ENCODE measurements at regions not wholly inside any gene's neighbourhood (a gene's known extent, or its start where the extent isn't known, plus 50 kb on each side); places are given as distances from the start of the nearest gene placed in this dataset.

GRCh38 chr15:39115379-39116057, 465.4 kb upstream of the THBS1 start:
- H3K4me3 ChIP-seq: no peak overlapping the region
- no peaks in the 10 kb centered on the region for H3K27me3 ChIP-seq
- no peaks in the 10 kb centered on the region for H3K9me3 ChIP-seq
- H3K36me3 ChIP-seq: no peaks in the 10 kb centered on the region
- H3K4me1 ChIP-seq: no peaks in the 10 kb centered on the region
- intact Hi-C loops (cut with DNase I): no loop called here
- no peak overlapping the region for H3K27ac ChIP-seq
- no peak for TF ChIP-seq CTCF (IDR thresholded peaks at IDR 0.05)
- no peak for ATAC-seq
- DNase-seq: no peak

DNA sequence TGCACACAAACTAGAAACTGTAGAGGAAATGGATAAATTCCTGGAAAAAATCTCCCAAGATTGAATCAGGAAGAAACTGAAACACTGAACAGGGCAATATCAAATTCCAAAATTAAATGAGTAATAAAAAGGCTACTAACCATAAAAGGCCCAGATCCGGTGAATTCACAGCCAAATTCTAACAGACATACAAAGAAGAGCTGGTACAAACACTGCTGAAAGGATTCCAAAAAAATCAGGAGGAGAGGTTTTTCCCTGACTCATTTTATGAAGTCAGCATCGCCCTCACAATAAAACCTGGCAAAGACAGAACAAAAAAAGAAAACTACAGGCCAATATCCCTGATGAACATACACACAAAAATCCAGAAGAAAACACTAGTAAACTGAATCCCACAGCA, 462.4 kb upstream of the THBS1 start:
- Histone ChIP-seq H3K27ac (no peak overlapping the region), H3K27me3 (no peaks in the 10 kb centered on the region), H3K4me3 (no peak overlapping the region), H3K9me3 (no peaks in the 10 kb centered on the region), H3K36me3 (no peaks in the 10 kb centered on the region), H3K4me1 (no peaks in the 10 kb centered on the region)
- no peak for DNase-seq
- no peak for TF ChIP-seq CTCF (IDR thresholded peaks at IDR 0.05)
- intact Hi-C loops (cut with DNase I): no loop called here
- ATAC-seq: no peak

GRCh38 chr15:39124155-39124552, 456.7 kb upstream of the THBS1 start:
- Histone ChIP-seq H3K9me3 (no peaks in the 10 kb centered on the region), H3K4me1 (peaks cover 21% of the 10 kb centered on the region), H3K27ac (no peak overlapping the region), H3K4me3 (no peak overlapping the region), H3K27me3 (no peaks in the 10 kb centered on the region), H3K36me3 (no peaks in the 10 kb centered on the region)
- DNase-seq (no peak), ATAC-seq (no peak)
- intact Hi-C loops (cut with DNase I): no loop called here
- no peak for TF ChIP-seq CTCF (IDR thresholded peaks at IDR 0.05)

DNA sequence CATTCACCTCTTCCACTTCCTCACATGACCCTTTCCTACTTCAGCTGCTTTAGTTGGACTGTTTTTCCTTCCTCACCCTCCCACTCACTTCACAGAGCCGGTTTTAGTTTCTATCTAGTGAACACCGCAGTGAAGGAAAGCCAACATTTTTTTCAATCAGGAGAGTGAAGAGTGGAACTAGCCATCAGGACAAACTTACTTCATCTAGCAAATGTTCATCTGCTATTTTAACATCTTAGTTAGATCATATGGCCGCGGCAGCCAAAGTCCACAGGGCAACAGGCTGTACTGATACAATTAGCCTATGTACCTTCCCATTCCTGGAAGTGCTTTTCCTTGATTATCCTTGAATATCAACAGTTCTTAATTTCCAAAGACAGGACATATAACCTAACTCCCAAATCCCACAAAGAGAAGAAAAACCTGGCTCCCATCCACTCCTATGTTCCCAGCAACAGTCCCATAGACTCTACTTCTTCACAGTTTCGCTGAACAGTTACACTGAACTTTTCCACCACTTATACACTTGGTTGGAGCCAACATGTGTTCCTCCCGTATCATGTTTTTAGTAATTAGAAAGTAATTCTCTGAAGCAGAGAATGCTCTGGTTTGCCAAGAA, 456.2 kb upstream of the THBS1 start:
- intact Hi-C loops (cut with DNase I): no loop called here

DNA sequence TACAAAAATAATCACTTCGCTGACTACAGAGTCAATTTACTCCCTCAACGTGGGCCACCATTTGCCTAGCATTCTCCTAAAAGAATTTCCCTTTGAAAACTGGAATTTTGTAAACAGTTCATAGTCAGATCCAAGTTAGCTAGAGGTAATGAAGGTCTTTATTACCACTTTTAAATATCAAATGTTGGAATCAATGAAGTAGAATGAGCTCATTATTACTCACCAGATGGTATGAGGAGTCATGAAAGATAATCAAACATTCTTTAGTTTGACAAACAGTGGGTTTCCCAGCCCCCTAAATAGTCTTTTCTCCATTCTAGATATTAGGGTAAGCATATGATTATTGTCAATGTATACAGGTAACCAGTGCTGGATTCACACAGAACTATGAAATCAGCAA, 455.7 kb upstream of the THBS1 start:
- no peaks in the 10 kb centered on the region for H3K9me3 ChIP-seq
- no peaks in the 10 kb centered on the region for H3K36me3 ChIP-seq
- H3K4me1 ChIP-seq: peaks cover 21% of the 10 kb centered on the region
- DNase-seq: no peak
- H3K4me3 ChIP-seq: no peak overlapping the region
- H3K27ac ChIP-seq: no peak overlapping the region
- TF ChIP-seq CTCF (IDR thresholded peaks at IDR 0.05): no peak
- intact Hi-C loops (cut with DNase I): no loop called here
- no peaks in the 10 kb centered on the region for H3K27me3 ChIP-seq
- ATAC-seq: no peak

More for the DNA sequence above, 456.2 kb upstream of the THBS1 start:
- no peaks in the 10 kb centered on the region for H3K27me3 ChIP-seq
- no peaks in the 10 kb centered on the region for H3K9me3 ChIP-seq
- no peak overlapping the region for H3K27ac ChIP-seq
- H3K36me3 ChIP-seq: no peaks in the 10 kb centered on the region
- TF ChIP-seq CTCF (IDR thresholded peaks at IDR 0.05): no peak
- H3K4me3 ChIP-seq: no peak overlapping the region
- H3K4me1 ChIP-seq: peaks cover 21% of the 10 kb centered on the region
- DNase-seq (no peak), ATAC-seq (no peak)
